IMR-90 (cell line): ENCODE measurements at regions not wholly inside any gene's neighbourhood (a gene's known extent, or its start where the extent isn't known, plus 50 kb on each side); places are given as distances from the start of the nearest gene placed in this dataset.

Source experiments
- ATAC-seq: fragments of 200-7000 bp; cut with Tn5 transposase; 2 replicates; pipeline ENCODE4 v1.9.1; 2020; ENCODE audit warnings: low read depth, mild to moderate bottlenecking, moderate library complexity
- BruUV-seq: library from RNA; stranded (reverse); fragments of 400-500 nt; replicated peaks from 2 replicates; lab custom pipeline; 2021; lab: Mats Ljungman, UMichigan
- CTCF ChIA-PET: fragments of 300-600 bp; formaldehyde crosslinking; extraction: SDS; loops from one replicate; lab custom pipeline; 2021; ENCODE audit warnings: antibody characterized with exemption; lab: Yijun Ruan, JAX
- POLR2A ChIA-PET: fragments of 300-600 bp; sonication (Branson Sonifier 250); formaldehyde crosslinking; loops from one replicate; lab custom pipeline; 2022; ENCODE audit warnings: antibody characterized with exemption; ENCODE audit not compliant: unreplicated experiment; lab: Charles Lee
- DNase-seq: peaks from one replicate; pipeline ENCODE4 v3.0.0; 2013
- H2AFZ ChIP-seq: replicated peaks from 2 replicates; pipeline ENCODE3; 2013; ENCODE audit warnings: low read length, mild to moderate bottlenecking; ENCODE audit not compliant: poor library complexity
- H2AK5ac ChIP-seq: 2 replicates; pipeline ENCODE4 v1.6.1; 2013; ENCODE audit warnings: low read depth, low read length, inconsistent platforms
- H2AK9ac ChIP-seq: replicated peaks from 2 replicates; pipeline ENCODE3; 2013; ENCODE audit warnings: mild to moderate bottlenecking, low read depth, low read length, moderate library complexity; ENCODE audit not compliant: poor library complexity
- H2BK120ac ChIP-seq: 2 replicates; pipeline ENCODE4 v1.6.1; 2013; ENCODE audit warnings: low read depth, low read length, inconsistent platforms
- H2BK15ac ChIP-seq: 3 replicates; pipeline ENCODE4 v1.6.1; 2013; ENCODE audit warnings: low read depth, low read length, inconsistent platforms
- H2BK20ac ChIP-seq: 2 replicates; pipeline ENCODE4 v1.6.1; 2013; ENCODE audit warnings: low read depth, mild to moderate bottlenecking, inconsistent platforms, low read length, moderate library complexity
- H2BK5ac ChIP-seq: 2 replicates; pipeline ENCODE4 v1.6.1; 2013; ENCODE audit warnings: mild to moderate bottlenecking, low read depth, low read length, inconsistent platforms; ENCODE audit not compliant: poor library complexity, severe bottlenecking
- H3K14ac ChIP-seq: replicated peaks from 2 replicates; pipeline ENCODE4 v1.6.1; 2013; ENCODE audit warnings: low read depth, low read length, inconsistent platforms
- H3K18ac ChIP-seq: 2 replicates; pipeline ENCODE4 v1.6.1; 2013; ENCODE audit warnings: low read depth, low read length, control low read depth
- H3K23ac ChIP-seq: 2 replicates; pipeline ENCODE4 v1.6.1; 2013; ENCODE audit warnings: low read depth, low read length, inconsistent platforms
- H3K27ac ChIP-seq: 2 replicates; pipeline ENCODE4 v1.5.1; 2013; ENCODE audit warnings: mild to moderate bottlenecking, control low read depth, low read length; ENCODE audit not compliant: insufficient read depth
- H3K27me3 ChIP-seq: 2 replicates; pipeline ENCODE4 v1.6.1; 2013; ENCODE audit warnings: low read length; ENCODE audit not compliant: control insufficient read depth, insufficient read depth
- H3K36me3 ChIP-seq: 2 replicates; pipeline ENCODE4 v1.6.1; 2013; ENCODE audit warnings: low read length, mixed read lengths; ENCODE audit not compliant: control insufficient read depth, insufficient read depth
- H3K4ac ChIP-seq: 2 replicates; pipeline ENCODE4 v1.6.1; 2013; ENCODE audit warnings: low read depth, low read length, inconsistent platforms
- H3K4me1 ChIP-seq: 2 replicates; pipeline ENCODE4 v1.6.1; 2013; ENCODE audit warnings: low read length, mixed read lengths; ENCODE audit not compliant: control insufficient read depth, insufficient read depth
- H3K4me2 ChIP-seq: 2 replicates; pipeline ENCODE4 v1.6.1; 2013; ENCODE audit warnings: low read depth, mild to moderate bottlenecking, control low read depth, low read length, moderate library complexity
- H3K4me3 ChIP-seq: 2 replicates; pipeline ENCODE4 v1.5.1; 2013; ENCODE audit warnings: low read depth, mild to moderate bottlenecking, control low read depth, low read length, moderate library complexity; ENCODE audit not compliant: insufficient read depth
- H3K56ac ChIP-seq: 2 replicates; pipeline ENCODE4 v1.6.1; 2013; ENCODE audit warnings: low read length, inconsistent platforms; ENCODE audit not compliant: insufficient read depth; ENCODE audit errors: extremely low read depth
- H3K79me1 ChIP-seq, 2 experiments: 2 replicates each; pipeline ENCODE4 v1.6.1; 2013; ENCODE audit warnings: low read length in 2 of 2, inconsistent platforms in 1 of 2, low read depth in 1 of 2
- H3K9ac ChIP-seq: 2 replicates; pipeline ENCODE4 v1.6.1; 2013; ENCODE audit warnings: low read depth, low read length, control low read depth
- H3K9me1 ChIP-seq: 2 replicates; pipeline ENCODE4 v1.6.1; 2013; ENCODE audit warnings: low read length, inconsistent platforms; ENCODE audit not compliant: insufficient read depth
- H3K9me3 ChIP-seq: 2 replicates; pipeline ENCODE4 v1.6.1; 2013; ENCODE audit warnings: low read length; ENCODE audit not compliant: control insufficient read depth, insufficient read depth
- H4K20me1 ChIP-seq: 2 replicates; pipeline ENCODE4 v1.6.1; 2013; ENCODE audit warnings: low read length, inconsistent platforms; ENCODE audit not compliant: insufficient read depth
- H4K5ac ChIP-seq: 2 replicates; pipeline ENCODE4 v1.6.1; 2013; ENCODE audit warnings: mild to moderate bottlenecking, low read depth, low read length, control low read depth
- H4K8ac ChIP-seq, 2 experiments: 2 replicates each; pipeline ENCODE4 v1.6.1; 2013; ENCODE audit warnings: low read depth in 2 of 2, low read length in 2 of 2, control low read depth in 1 of 2, inconsistent platforms in 1 of 2
- H4K91ac ChIP-seq: 2 replicates; pipeline ENCODE4 v1.6.1; 2013; ENCODE audit warnings: low read depth, low read length, inconsistent platforms; ENCODE audit not compliant: insufficient read depth
- FOS ChIP-seq: fragments of 150-350 bp; IDR thresholded peaks from 2 replicates; pipeline ENCODE4 v1.6.1; 2016; ENCODE audit warnings: low read depth, low read length
- SMC3 ChIP-seq: fragments of 150-350 bp; IDR thresholded peaks from 2 replicates; pipeline ENCODE4 v1.6.1; 2016; ENCODE audit warnings: low read depth, mild to moderate bottlenecking, antibody characterized with exemption, low read length, moderate library complexity
- WGBS, 2 experiments: methylation state at CpG; one replicate each; pipeline versions ENCODE4 v1.1.5 to v1.1.7; 2013; ENCODE audit warnings: missing lambda C conversion rate in 2 of 2; ENCODE audit not compliant: insufficient read length in 1 of 2; ENCODE audit errors: extremely low coverage in 2 of 2; 5-methylcytosine and 5-hydroxymethylcytosine counted together
- dilution Hi-C: fragments of 300-500 bp; cut with HindIII; formaldehyde crosslinking; loops from one replicate; pipeline ENCODE4 v1.14.3; 2018; ENCODE audit warnings: low sequenced_read_pairs; ENCODE audit not compliant: unreplicated experiment
- in situ Hi-C: fragments of 300-500 bp; cut with MboI; formaldehyde crosslinking; loops from 3 replicates; pipeline ENCODE4 v1.14.3; 2019; ENCODE audit warnings: low sequenced_read_pairs, inconsistent platforms, mixed read lengths
- intact Hi-C: fragments of 100-400 bp; cut with micrococcal nuclease; formaldehyde crosslinking; loops from 2 replicates; pipeline ENCODE4 v1.10.0; 2022

- Histone ChIP-seq H3K79me1 (no peaks in the 10 kb centered on the region), H3K14ac (no peak overlapping the region), H4K8ac (no peak overlapping the region), H3K18ac (no peak overlapping the region), H3K27ac (no peak overlapping the region), H2AK9ac (no peak overlapping the region), H3K4ac (no peak overlapping the region), H4K5ac (no peak overlapping the region), H3K4me3 (no peak overlapping the region), H3K4me2 (no peak overlapping the region), H3K9me3 (peaks cover 5% of the 10 kb centered on the region; the same call in 1 of the 2 replicates), H3K9ac (no peak overlapping the region), H3K56ac (no peak overlapping the region), H2BK120ac (no peak overlapping the region), H3K36me3 (no peaks in the 10 kb centered on the region), H4K20me1 (no peaks in the 10 kb centered on the region), H2BK20ac (no peak overlapping the region), H4K91ac (no peak overlapping the region), H2AK5ac (no peak overlapping the region), H3K23ac (no peak overlapping the region), H2BK15ac (no peak overlapping the region), H3K4me1 (no peaks in the 10 kb centered on the region), H3K27me3 (no peaks in the 10 kb centered on the region), H3K9me1 (no peaks in the 10 kb centered on the region), H2AFZ (no peak overlapping the region), H2BK5ac (no peak overlapping the region)
- intact Hi-C loops = no loop called here
- ATAC-seq (no peak), DNase-seq (no peak)
- TF ChIP-seq SMC3 (no peak), FOS (no peak)
- in situ Hi-C loops = no loop called here
- ChIA-PET CTCF (interaction anchor here (0.6 kb wide), 1 partner anchor 17 kb away, joined by 3 read pairs; no protein-coding TSS in a partner anchor), POLR2A (no interaction called here)
- BruUV-seq = no TSS peak
- dilution Hi-C loops = no loop called here
- WGBS, 2 experiments = no CpG with 5 or more reads among the region's 1 CpG
Measured at GRCh38 chr6:98339506-98339905, 494.9 kb upstream of the POU3F2 start.
